Hepatocyte (in vitro differentiated cells): ENCODE measurements at regions not wholly inside any gene's neighbourhood (a gene's known extent, or its start where the extent isn't known, plus 50 kb on each side); places are given as distances from the start of the nearest gene placed in this dataset.

Source experiments
- EZH2phosphoT487 ChIP-seq: fragments of 200-600 bp; sonication (generic); IDR thresholded peaks from one replicate; pipeline ENCODE4 v1.6.1; 2018; ENCODE audit warnings: antibody characterized with exemption, mild to moderate bottlenecking, low read depth, moderate library complexity; ENCODE audit not compliant: unreplicated experiment, severe bottlenecking
- TF ChIP-seq, protein P1 (sequence below): fragments of 200-600 bp; sonication (generic); IDR thresholded peaks from 2 replicates; pipeline ENCODE4 v1.5.1; 2016; ENCODE audit warnings: antibody characterized with exemption, mild to moderate bottlenecking; ENCODE audit not compliant: poor library complexity

GRCh38 chr12:19657118-19657731 is 217.9 kb downstream of the AEBP2 start:
- TF ChIP-seq EZH2phosphoT487 = no peak
- TF ChIP-seq, protein P1, sequence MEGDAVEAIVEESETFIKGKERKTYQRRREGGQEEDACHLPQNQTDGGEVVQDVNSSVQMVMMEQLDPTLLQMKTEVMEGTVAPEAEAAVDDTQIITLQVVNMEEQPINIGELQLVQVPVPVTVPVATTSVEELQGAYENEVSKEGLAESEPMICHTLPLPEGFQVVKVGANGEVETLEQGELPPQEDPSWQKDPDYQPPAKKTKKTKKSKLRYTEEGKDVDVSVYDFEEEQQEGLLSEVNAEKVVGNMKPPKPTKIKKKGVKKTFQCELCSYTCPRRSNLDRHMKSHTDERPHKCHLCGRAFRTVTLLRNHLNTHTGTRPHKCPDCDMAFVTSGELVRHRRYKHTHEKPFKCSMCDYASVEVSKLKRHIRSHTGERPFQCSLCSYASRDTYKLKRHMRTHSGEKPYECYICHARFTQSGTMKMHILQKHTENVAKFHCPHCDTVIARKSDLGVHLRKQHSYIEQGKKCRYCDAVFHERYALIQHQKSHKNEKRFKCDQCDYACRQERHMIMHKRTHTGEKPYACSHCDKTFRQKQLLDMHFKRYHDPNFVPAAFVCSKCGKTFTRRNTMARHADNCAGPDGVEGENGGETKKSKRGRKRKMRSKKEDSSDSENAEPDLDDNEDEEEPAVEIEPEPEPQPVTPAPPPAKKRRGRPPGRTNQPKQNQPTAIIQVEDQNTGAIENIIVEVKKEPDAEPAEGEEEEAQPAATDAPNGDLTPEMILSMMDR = no peak
